IMR-90 (cell line): ENCODE measurements at regions not wholly inside any gene's neighbourhood (a gene's known extent, or its start where the extent isn't known, plus 50 kb on each side); places are given as distances from the start of the nearest gene placed in this dataset.
"Not testable (repeated sequence)": the region's sequence is repeated elsewhere in the genome, so short reads cannot be mapped to it uniquely, and the experiment has no call there.

Experiments
- CEBPB ChIP-seq: IDR thresholded peaks from 2 replicates; pipeline ENCODE4 v1.6.1; 2012; ENCODE audit warnings: low read depth, low read length, improper control_type of control experiment
- CTCF ChIP-seq: conservative IDR thresholded peaks from 2 replicates; pipeline ENCODE4 v1.5.1; 2012; ENCODE audit warnings: mild to moderate bottlenecking, low read depth, low read length, improper control_type of control experiment
- ELK1 ChIP-seq: fragments of 150-350 bp; IDR thresholded peaks from 2 replicates; pipeline ENCODE4 v1.6.1; 2016; ENCODE audit warnings: low read depth, mild to moderate bottlenecking, low read length, moderate library complexity, borderline replicate concordance
- FOS ChIP-seq: fragments of 150-350 bp; IDR thresholded peaks from 2 replicates; pipeline ENCODE4 v1.6.1; 2016; ENCODE audit warnings: low read depth, low read length
- MAFK ChIP-seq: IDR thresholded peaks from 2 replicates; pipeline ENCODE4 v1.6.1; 2012; ENCODE audit warnings: low read depth, low read length, improper control_type of control experiment
- MXI1 ChIP-seq: IDR thresholded peaks from 2 replicates; pipeline ENCODE4 v1.6.1; 2012; ENCODE audit warnings: low read depth, mild to moderate bottlenecking, low read length, moderate library complexity, borderline replicate concordance
- NFE2L2 ChIP-seq: fragments of 150-350 bp; IDR thresholded peaks from 2 replicates; pipeline ENCODE4 v1.6.1; 2016; ENCODE audit warnings: low read depth, mild to moderate bottlenecking, low read length
- POLR2A ChIP-seq: IDR thresholded peaks from 2 replicates; pipeline ENCODE4 v1.6.1; 2012; ENCODE audit warnings: mild to moderate bottlenecking, low read depth, low read length
- RAD21 ChIP-seq: IDR thresholded peaks from 2 replicates; pipeline ENCODE4 v1.6.1; 2012; ENCODE audit warnings: low read length, improper control_type of control experiment
- RCOR1 ChIP-seq: IDR thresholded peaks from 2 replicates; pipeline ENCODE4 v1.6.1; 2012; ENCODE audit warnings: mild to moderate bottlenecking, low read length, improper control_type of control experiment; ENCODE audit not compliant: insufficient replicate concordance
- RFX5 ChIP-seq: IDR thresholded peaks from 2 replicates; pipeline ENCODE4 v1.8.0; 2012; ENCODE audit warnings: low read depth, mild to moderate bottlenecking, low read length, moderate library complexity
- SMC3 ChIP-seq: fragments of 150-350 bp; IDR thresholded peaks from 2 replicates; pipeline ENCODE4 v1.6.1; 2016; ENCODE audit warnings: low read depth, mild to moderate bottlenecking, antibody characterized with exemption, low read length, moderate library complexity

- TF ChIP-seq CTCF, POLR2A, SMC3, MXI1, RFX5, FOS, NFE2L2, RAD21, MAFK, CEBPB, RCOR1, ELK1: not testable (repeated sequence)
Measured at GRCh38 chr21:9822093-9822820, 699.1 kb upstream of the TPTE start.
